ENCODE measurements at regions not wholly inside any gene's neighbourhood (a gene's known extent, or its start where the extent isn't known, plus 50 kb on each side); places are given as distances from the start of the nearest gene placed in this dataset.

- no peaks in the 10 kb centered on the region for H3K36me3 Mint-ChIP-seq (ENCODE audit: low read depth)
- no peaks in the 10 kb centered on the region for H3K9me3 Mint-ChIP-seq
- ChIA-PET POLR2A (no interaction called here), CTCF (no interaction called here)
- no peak overlapping the region for H3K27ac Mint-ChIP-seq
- H3K27me3 Mint-ChIP-seq, result no peaks in the 10 kb centered on the region
- no peak for DNase-seq
- H3K4me1 Mint-ChIP-seq, result peaks cover 31% of the 10 kb centered on the region
- no peak overlapping the region for H3K4me3 Mint-ChIP-seq
Observed at GRCh38 chr11:129249351-129249750, 57.2 kb upstream of the ARHGAP32 start.

GRCh38 chr11:129248618-129249017 lies 56.5 kb upstream of the ARHGAP32 start:
- no peak overlapping the region for H3K27ac Mint-ChIP-seq
- CTCF ChIA-PET, result no interaction called here
- no peak for DNase-seq
- H3K4me3 Mint-ChIP-seq, result no peak overlapping the region
- POLR2A ChIA-PET, result no interaction called here
- peaks cover 32% of the 10 kb centered on the region for H3K4me1 Mint-ChIP-seq
- peaks cover under 1% of the 10 kb centered on the region for H3K9me3 Mint-ChIP-seq
- no peaks in the 10 kb centered on the region for H3K27me3 Mint-ChIP-seq
- H3K36me3 Mint-ChIP-seq (ENCODE audit: low read depth), result no peaks in the 10 kb centered on the region

DNA sequence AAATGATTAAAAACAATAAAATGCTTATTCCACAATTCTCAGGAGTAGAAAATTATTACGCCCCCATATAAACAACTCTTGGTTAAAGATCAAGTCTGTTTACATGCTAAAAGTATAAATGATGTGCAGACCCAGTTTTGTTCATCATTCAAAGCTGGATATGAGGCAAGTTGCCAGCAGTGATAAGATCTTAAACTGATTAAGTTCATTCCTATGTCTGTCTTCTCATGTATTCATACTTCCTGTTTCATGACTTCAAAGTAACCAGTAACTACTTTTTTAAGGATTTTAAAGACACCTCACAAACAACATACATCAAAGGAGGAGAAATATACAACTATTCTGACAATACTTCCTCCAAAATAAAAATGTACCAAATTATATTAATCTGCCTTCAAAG lies 55.0 kb upstream of the ARHGAP32 start:
- ChIA-PET CTCF (no interaction called here), POLR2A (interaction anchor here (0.7 kb wide), 1 partner anchor 97 kb away, joined by 3 read pairs; no protein-coding TSS in a partner anchor)
- no peak overlapping the region for H3K27ac Mint-ChIP-seq
- H3K9me3 Mint-ChIP-seq, result peaks cover 2% of the 10 kb centered on the region
- no peaks in the 10 kb centered on the region for H3K27me3 Mint-ChIP-seq
- H3K4me1 Mint-ChIP-seq, result peaks cover 33% of the 10 kb centered on the region
- no peak for DNase-seq
- no peak overlapping the region for H3K4me3 Mint-ChIP-seq
- no peaks in the 10 kb centered on the region for H3K36me3 Mint-ChIP-seq (ENCODE audit: low read depth)

DNA sequence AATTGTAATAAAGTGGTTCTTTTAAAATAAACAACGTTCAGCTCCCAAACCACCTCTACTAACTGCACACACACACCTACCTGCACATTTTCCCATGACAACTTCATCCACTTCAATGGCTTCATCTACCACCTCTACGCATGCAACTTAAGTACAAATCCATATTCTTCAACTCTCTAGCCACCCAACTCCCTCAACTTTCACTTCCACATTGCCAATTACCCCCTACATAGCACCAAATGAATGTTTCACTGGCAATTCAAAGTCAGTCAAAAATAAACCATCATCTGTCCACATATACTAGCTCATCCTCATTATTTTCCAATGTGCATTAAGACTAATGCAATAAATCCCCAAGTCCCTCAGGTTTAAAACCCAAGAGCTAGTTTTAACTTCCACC lies 50.7 kb upstream of the ARHGAP32 start:
- no peaks in the 10 kb centered on the region for H3K27me3 Mint-ChIP-seq
- no peak overlapping the region for H3K4me3 Mint-ChIP-seq
- H3K36me3 Mint-ChIP-seq (ENCODE audit: low read depth), result no peaks in the 10 kb centered on the region
- peaks cover 2% of the 10 kb centered on the region for H3K9me3 Mint-ChIP-seq
- peaks cover 17% of the 10 kb centered on the region for H3K4me1 Mint-ChIP-seq
- ChIA-PET CTCF (interaction anchor here (1.2 kb wide), 1 partner anchor 154 kb away, joined by 4 read pairs; no protein-coding TSS in a partner anchor), POLR2A (no interaction called here)
- DNase-seq, result no peak
- no peak overlapping the region for H3K27ac Mint-ChIP-seq

All from activated CD4-positive, alpha-beta T cell treated with anti-CD3 and anti-CD28 coated beads, Interleukin-2, amount 10 ng/mL, durations not matched to agents 7 days and 5 days (primary cell).